ENCODE measurements at regions not wholly inside any gene's neighbourhood (a gene's known extent, or its start where the extent isn't known, plus 50 kb on each side); places are given as distances from the start of the nearest gene placed in this dataset.
"Not testable (repeated sequence)": the region's sequence is repeated elsewhere in the genome, so short reads cannot be mapped to it uniquely, and the experiment has no call there.

DNA sequence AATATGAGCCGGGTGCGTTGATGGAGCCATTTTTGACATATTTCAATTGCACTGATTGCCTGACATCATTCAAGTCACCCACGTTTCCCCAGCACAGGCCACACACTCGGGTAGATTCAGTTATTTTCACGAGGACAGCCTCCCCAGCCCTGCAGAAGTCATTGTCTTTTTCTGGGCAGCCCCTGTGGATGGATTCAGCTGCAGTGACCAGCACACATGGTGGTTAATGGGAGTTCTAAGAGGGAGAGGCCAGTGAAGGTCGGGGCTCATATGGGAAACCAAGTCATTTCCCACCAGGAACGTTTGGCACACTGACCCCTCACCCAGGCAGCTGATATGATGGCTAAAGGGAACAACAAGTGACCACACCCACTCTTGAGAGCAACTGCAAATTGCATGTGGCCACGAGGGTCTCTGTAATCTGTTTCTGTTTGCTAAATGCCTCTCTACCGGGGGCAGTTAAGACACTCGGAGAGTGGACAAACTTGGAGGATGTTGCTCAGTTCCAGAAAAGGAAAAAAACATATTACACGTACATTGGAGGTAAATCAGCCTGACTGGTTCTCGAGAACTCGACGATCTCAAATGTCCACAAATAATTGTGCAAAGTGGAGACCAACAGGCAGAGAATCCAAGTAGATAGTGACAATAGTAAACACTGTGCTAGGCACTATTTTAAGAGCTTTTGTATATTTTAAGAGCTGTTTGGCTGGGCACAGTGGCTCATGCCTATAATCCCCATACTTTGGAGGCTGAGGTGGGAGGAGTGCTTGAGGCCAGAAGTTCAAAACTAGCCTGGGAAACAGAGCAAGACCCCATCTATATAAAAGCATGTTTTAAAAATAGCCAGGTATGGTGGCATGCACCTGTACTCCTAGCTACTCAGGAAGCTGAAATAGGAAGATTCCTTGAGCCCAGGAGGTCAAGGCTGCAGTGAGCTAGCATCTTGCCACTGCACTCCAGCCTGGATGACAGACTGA lies 167.2 kb upstream of the IRF2BP2 start:
- no peak for DNase-seq (ENCODE audit: low read depth)

DNA sequence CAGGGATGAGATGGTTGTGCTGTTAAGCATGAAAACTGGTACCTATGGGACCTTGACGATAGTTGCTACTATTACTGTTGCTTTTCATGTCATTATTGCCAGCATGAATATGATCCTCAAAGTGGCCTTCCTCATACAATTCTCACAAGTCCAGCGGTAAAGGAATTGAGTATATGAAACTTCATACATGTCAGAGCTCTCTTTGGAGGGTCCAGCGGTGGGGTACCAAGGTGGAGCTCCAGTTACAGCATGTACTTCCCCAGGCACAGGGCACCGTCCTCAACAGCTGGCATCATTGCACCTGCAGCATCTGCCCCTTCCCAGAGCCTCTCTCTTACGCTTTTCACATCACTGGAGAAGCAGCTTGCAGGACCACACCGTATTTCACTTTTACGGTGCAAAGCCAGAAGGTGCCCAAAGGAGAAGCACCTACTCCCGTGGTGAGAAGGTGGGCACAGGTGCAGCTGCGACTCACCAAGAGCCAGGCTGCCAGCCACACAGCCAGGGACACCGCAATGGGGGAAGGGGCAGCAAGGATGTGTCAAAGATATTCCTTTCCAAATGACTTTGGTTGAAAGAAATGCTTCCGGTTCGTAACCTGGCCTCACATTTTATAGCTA lies 166.4 kb upstream of the IRF2BP2 start:
- no peak for DNase-seq (ENCODE audit: low read depth)

- no peak for DNase-seq (ENCODE audit: low read depth)
These were observed 165.7 kb upstream of the IRF2BP2 start for GRCh38 chr1:234775477-234776246.

DNA sequence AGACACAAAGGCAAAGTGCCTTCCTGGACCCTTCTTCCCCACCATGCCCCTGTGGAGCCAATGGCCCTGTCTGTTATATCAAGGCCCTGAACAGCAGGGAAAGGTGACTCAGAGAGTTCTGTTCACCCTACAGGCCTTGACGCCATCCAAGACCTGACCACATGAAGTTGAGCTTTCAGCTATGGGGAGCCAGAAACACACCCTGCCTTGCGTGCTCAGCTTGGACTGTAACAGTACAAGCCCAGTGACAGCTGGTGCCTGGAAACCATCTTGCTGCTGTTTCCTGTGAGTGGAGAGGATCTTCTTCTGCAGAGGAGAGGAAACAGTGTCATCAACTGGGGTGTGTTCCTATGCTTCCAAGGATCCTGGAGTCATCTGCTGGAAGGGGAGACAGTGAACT lies 165.0 kb upstream of the IRF2BP2 start:
- DNase-seq (ENCODE audit: low read depth), result no peak

GRCh38 chr1:234773936-234774677 lies 164.1 kb upstream of the IRF2BP2 start:
- no peak for DNase-seq (ENCODE audit: low read depth)

- DNase-seq (ENCODE audit: low read depth), result peak; percentile 93
These were observed 162.6 kb upstream of the IRF2BP2 start for GRCh38 chr1:234772345-234773147.

DNA sequence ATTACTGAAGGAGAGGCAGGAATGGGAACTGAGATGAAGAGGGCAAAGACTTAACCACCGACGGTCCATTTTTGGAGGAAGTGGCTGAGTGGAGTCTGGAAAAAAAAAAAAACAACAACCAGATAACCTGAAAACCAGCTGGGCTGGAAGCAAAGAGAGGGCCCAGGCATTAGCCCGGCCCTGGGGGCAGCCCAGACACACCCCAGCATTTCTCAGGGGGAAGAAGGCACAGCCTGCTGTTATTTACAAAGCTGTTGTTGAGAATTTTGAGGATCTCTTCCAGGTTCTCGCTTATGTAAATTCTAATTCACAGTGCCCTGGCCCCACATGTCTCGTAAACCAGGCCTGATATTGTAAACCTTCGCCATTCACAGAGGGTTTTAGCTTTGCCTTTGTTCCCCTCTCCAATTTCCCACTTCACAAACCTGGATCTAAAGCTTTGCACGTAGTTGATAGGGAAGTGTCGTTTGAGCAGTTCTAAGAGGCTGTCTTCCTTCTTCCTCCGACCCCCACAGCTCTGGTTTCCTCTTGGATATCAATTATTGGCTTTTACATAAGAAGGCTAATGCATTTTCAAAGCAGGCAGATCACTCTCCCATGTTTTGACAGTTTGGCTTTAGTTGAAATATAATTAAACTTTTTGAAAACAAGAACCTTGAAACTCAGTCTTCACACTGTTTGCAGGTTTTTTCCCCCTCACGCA lies 161.8 kb upstream of the IRF2BP2 start:
- DNase-seq (ENCODE audit: low read depth), result no peak

- no peak for DNase-seq (ENCODE audit: low read depth)
These were observed 161.1 kb upstream of the IRF2BP2 start for GRCh38 chr1:234770924-234771540.

DNA sequence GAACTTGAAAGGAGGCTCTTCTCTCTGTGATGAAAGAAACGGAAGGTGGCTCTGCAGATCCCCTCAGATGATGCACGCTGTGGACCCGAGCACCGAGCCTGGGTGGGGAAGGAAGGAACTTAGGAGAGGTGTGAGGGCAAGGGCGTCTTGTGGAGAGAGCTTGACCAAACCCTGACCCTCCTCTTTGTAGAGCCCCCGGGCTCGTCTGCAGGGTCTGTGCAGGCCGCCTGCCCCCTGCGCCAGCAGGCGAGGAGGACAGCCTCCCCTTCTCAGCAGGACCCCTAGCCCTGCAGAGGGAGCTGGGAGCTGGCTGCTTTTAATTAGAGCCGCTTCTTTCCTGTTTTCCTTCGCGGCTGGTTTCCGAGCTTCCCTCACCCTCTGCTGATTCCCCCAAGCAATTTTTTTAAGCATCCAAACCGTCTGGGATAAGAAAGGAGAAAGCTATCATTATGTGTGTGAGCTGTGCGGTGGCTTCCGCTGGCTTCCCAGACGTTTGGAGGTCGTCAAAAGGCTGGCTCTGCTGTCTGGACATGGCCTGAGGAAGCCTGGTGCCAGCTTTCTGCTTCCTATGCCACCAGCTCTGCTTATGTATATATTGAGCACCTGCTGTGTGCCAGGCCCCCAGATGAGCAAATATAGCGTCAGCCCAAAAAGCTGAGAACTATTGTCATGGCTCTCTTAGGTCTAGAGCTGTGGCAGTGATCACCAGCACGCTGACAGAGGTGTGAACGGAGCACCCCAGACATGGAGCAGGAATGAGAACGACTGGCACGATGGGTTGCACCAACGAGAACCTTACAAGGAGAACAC lies 160.2 kb upstream of the IRF2BP2 start:
- DNase-seq (ENCODE audit: low read depth), result no peak

DNA sequence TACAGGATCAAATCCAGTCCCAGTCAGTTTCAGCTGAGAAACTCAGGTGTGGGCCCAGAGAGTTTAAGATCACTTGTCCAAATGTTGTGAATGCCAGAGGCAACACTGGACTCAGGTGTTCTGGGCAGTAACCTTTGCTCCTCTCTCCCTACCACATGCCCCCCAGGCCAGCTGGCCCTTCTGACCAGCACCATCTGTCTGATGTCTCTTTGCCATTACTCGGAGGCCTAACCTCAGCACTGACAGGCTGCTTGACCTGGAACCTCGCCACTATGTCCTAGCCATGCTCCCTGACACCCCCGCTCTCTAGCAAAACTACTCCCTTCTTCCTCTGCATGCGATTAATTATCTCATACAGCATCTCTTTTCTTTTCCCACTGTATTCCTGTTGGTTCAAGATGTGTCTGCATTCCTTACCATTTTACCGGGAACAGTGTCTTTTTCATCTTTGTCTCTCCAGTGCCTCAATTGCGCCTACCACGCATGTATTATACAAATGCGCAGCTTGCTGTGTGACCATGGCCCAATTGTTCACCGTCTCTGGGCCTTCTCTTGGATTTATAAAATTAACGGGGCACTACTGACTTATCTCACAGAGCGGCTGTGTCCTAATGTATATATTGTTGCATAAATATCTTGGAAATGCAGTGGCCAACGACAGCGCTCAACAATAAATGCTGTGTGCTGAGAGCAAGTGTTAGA lies 159.5 kb upstream of the IRF2BP2 start:
- DNase-seq (ENCODE audit: low read depth), result no peak

DNA sequence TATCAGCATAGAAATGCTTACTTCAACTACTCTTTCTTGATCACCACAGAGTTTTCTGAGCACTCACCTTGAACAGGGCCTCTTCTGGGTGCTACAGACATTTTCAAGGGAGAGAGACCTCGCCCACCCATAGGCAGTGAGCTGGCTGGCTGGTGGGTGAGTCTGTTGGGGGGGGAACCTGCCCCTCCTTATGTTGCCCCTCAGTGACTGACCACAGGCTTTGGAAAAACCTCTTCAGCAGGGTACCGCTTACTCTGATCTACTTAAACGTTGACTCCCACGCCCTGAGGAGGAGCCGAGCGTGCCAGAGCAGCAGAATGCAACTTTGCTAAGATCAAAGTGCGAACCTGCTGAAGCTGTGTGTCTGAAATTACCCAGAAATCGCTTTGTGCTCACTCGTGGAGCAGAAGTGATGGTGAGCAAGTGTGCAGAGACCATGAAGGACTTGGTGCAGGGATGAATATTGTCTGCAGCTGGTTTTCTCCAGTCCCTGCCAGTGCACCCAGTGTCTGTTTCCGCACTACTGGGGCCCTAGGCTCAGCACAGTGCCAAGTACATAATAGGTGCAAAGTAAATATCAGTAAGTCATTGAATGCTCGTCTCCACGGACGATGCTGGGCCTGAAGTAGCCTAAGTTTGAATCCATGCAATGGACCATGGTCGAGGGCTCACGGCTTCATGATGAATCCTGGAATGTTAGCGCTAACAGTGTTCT lies 158.7 kb upstream of the IRF2BP2 start:
- DNase-seq (ENCODE audit: low read depth), result no peak

- DNase-seq (ENCODE audit: low read depth), result no peak
These were observed 158.2 kb upstream of the IRF2BP2 start for GRCh38 chr1:234768171-234768568.

GRCh38 chr1:234765672-234766071 lies 155.7 kb upstream of the IRF2BP2 start:
- no peak for DNase-seq (ENCODE audit: low read depth)

GRCh38 chr1:234765181-234765580 lies 155.2 kb upstream of the IRF2BP2 start:
- DNase-seq (ENCODE audit: low read depth), result no peak

- DNase-seq (ENCODE audit: low read depth), result no peak
These were observed 153.9 kb upstream of the IRF2BP2 start for GRCh38 chr1:234763910-234764309.

- DNase-seq (ENCODE audit: low read depth), result no peak
These were observed 153.4 kb upstream of the IRF2BP2 start for GRCh38 chr1:234763367-234763766.

GRCh38 chr1:234762127-234762526 lies 152.1 kb upstream of the IRF2BP2 start:
- DNase-seq (ENCODE audit: low read depth), result not testable (repeated sequence)

GRCh38 chr1:234760303-234760723 lies 150.3 kb upstream of the IRF2BP2 start:
- no peak for DNase-seq (ENCODE audit: low read depth)

Data from HS-27A (cell line).